Psoas muscle (tissue), 7 donors: ENCODE measurements at regions not wholly inside any gene's neighbourhood (a gene's known extent, or its start where the extent isn't known, plus 50 kb on each side); places are given as distances from the start of the nearest gene placed in this dataset.
"Not testable (repeated sequence)": the region's sequence is repeated elsewhere in the genome, so short reads cannot be mapped to it uniquely, and the experiment has no call there.

Experiments used
- ATAC-seq, 4 donors: fragments of 200-7000 bp; cut with Tn5 transposase; one replicate each; pipeline ENCODE4 v1.9.1; 2020; ENCODE audit warnings: moderate library complexity in 3 of 4, mild to moderate bottlenecking in 2 of 4
- DNase-seq, 2 donors: peaks; one replicate each; pipeline ENCODE4 v3.0.0-alpha.2; 2020
- H3K27ac ChIP-seq: fragments of 200-600 bp; one replicate; pipeline ENCODE4 v1.8.0; 2022
- H3K27me3 ChIP-seq, 3 donors: fragments of 200-600 bp in 1 of 3; one replicate each; pipeline versions ENCODE4 v1.6.1 to v1.8.0; 2013 to 2022; ENCODE audit warnings: low read length in 2 of 3, mild to moderate bottlenecking in 2 of 3, moderate library complexity in 1 of 3; ENCODE audit not compliant: insufficient read depth in 3 of 3
- H3K36me3 ChIP-seq, 2 donors: fragments of 200-600 bp in 1 of 2; one replicate each; pipeline versions ENCODE4 v1.6.1 to v1.8.0; 2013 to 2022; ENCODE audit warnings: low read depth in 1 of 2, mild to moderate bottlenecking in 1 of 2, moderate library complexity in 1 of 2; ENCODE audit not compliant: insufficient read depth in 1 of 2
- H3K4me1 ChIP-seq: fragments of 200-600 bp; one replicate; pipeline ENCODE4 v1.8.0; 2022
- H3K4me3 ChIP-seq: fragments of 200-600 bp; one replicate; pipeline ENCODE4 v1.8.0; 2022; ENCODE audit warnings: mild to moderate bottlenecking
- H3K9me3 ChIP-seq: fragments of 200-600 bp; one replicate; pipeline ENCODE4 v1.8.0; 2022
- WGBS, 3 donors: extraction: QIAGEN DNeasy Blood & Tissue Kit; methylation state at CpG; one replicate each; pipeline versions ENCODE4 v1.1.6 to v1.1.7; 2013; 5-methylcytosine and 5-hydroxymethylcytosine counted together
- intact Hi-C, 2 donors: fragments of 100-400 bp; cut with DNase I; formaldehyde crosslinking; loops; one replicate each; pipeline versions ENCODE4 v1.11.0 to v1.14.2; 2022
- TF ChIP-seq, protein P1 (sequence below): fragments of 200-600 bp; IDR thresholded peaks from one replicate; pipeline ENCODE4 v1.8.0; 2022; ENCODE audit warnings: antibody characterized with exemption
- donor health status: healthy with polysubstance abuse.
- donor health status: DM: no; HTN: no; CAD: no; lungs with moderate emphysema.
- donor health status: Bipolar disorder and iron deficiency.
- donor health status: healthy.
- donor health status: DM: yes; HTN: yes; CAD: no.
- donor health status: DM: no; HTN: no; CAD: no.
- donor health status: DM: yes; HTN: yes; CAD: no.

- DNase-seq = peak; percentile 53 to 67
- Histone ChIP-seq H3K4me1 (peaks cover 9% of the 10 kb centered on the region), H3K27me3 (no peaks in the 10 kb centered on the region), H3K36me3 (no peaks in the 10 kb centered on the region), H3K4me3 (no peak overlapping the region), H3K9me3 (no peaks in the 10 kb centered on the region), H3K27ac (no peak overlapping the region)
- intact Hi-C loops = no loop called here
- peak in 2 of 4 donors; percentile 70 to 84 for ATAC-seq
- 22 to 30% (median 27%) methylated on average over 3 of the region's 3 CpGs for WGBS, 3 donors
- TF ChIP-seq, protein P1, sequence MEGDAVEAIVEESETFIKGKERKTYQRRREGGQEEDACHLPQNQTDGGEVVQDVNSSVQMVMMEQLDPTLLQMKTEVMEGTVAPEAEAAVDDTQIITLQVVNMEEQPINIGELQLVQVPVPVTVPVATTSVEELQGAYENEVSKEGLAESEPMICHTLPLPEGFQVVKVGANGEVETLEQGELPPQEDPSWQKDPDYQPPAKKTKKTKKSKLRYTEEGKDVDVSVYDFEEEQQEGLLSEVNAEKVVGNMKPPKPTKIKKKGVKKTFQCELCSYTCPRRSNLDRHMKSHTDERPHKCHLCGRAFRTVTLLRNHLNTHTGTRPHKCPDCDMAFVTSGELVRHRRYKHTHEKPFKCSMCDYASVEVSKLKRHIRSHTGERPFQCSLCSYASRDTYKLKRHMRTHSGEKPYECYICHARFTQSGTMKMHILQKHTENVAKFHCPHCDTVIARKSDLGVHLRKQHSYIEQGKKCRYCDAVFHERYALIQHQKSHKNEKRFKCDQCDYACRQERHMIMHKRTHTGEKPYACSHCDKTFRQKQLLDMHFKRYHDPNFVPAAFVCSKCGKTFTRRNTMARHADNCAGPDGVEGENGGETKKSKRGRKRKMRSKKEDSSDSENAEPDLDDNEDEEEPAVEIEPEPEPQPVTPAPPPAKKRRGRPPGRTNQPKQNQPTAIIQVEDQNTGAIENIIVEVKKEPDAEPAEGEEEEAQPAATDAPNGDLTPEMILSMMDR = no peak
Observed at GRCh38 chr5:124512236-124512635, 234.2 kb downstream of the ZNF608 start.

- peaks cover 9% of the 10 kb centered on the region for H3K4me1 ChIP-seq
- intact Hi-C loops = no loop called here
- no peaks in the 10 kb centered on the region for H3K9me3 ChIP-seq
- no peak overlapping the region for H3K4me3 ChIP-seq
- no peak overlapping the region for H3K27ac ChIP-seq
- no peaks in the 10 kb centered on the region for H3K36me3 ChIP-seq
- no peaks in the 10 kb centered on the region for H3K27me3 ChIP-seq
- DNase-seq (no peak), ATAC-seq (peak in 1 of 4 donors; percentile 7)
- TF ChIP-seq, protein P1 = no peak
Observed at GRCh38 chr5:124511791-124512190, 234.6 kb downstream of the ZNF608 start.

- no peak for ATAC-seq
- TF ChIP-seq, protein P1 = no peak
- WGBS, 3 donors = 93 to 98% (median 98%) methylated on average over 2 of the region's 2 CpGs
- H3K27ac ChIP-seq = no peak overlapping the region
- no peak for DNase-seq
- no peaks in the 10 kb centered on the region for H3K27me3 ChIP-seq
- H3K4me1 ChIP-seq = no peaks in the 10 kb centered on the region
- no peaks in the 10 kb centered on the region for H3K9me3 ChIP-seq
- H3K36me3 ChIP-seq = no peaks in the 10 kb centered on the region
- no peak overlapping the region for H3K4me3 ChIP-seq
- intact Hi-C loops = no loop called here
Observed at GRCh38 chr5:124507688-124508087, 238.8 kb downstream of the ZNF608 start.

DNA sequence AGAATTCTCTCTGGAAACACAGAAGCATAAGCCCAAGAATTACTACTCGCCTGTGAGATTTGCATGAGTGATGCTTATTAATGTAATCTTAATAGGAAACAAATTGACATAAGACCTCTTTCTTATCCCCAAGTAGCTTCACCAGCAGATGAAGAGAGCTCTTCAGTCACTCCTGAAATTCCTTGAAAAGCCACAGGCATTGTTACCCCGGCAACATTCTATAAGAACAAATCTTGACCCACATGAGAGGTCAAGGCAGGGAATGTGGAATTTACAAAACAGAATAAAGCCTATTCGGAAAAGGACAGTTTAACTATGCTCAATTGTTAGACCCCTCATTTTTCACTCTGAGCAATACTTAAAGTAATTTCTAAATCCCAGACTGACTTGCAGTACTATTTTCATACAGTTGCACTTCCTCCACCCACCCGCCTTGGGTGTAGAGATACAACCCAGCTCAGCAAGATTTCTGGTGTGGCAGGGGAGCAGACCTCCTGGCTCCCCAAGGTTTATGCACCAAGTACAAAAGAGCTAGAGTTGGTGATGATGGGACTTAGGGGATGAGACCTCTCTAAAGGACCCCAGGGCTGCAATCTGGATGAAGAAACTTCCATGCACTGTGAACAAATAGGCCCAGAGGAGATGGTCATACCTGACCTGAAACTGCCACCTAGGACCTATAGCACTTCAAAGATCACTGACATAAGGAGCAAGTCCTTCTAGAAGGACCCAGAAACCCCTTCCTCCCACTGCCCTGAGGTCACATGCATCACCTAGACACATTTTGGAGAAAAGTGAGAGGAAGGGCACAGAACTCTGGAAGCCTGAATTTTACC lies 242.1 kb downstream of the ZNF608 start:
- 86 to 95% (median 89%) methylated on average over 4 of the region's 4 CpGs for WGBS, 3 donors
- no peaks in the 10 kb centered on the region for H3K9me3 ChIP-seq
- H3K36me3 ChIP-seq = no peaks in the 10 kb centered on the region
- H3K4me1 ChIP-seq = no peaks in the 10 kb centered on the region
- no peak for ATAC-seq
- H3K27me3 ChIP-seq = no peaks in the 10 kb centered on the region
- H3K4me3 ChIP-seq = no peak overlapping the region
- H3K27ac ChIP-seq = no peak overlapping the region
- no peak for DNase-seq
- intact Hi-C loops = no loop called here
- TF ChIP-seq, protein P1 = no peak

DNA sequence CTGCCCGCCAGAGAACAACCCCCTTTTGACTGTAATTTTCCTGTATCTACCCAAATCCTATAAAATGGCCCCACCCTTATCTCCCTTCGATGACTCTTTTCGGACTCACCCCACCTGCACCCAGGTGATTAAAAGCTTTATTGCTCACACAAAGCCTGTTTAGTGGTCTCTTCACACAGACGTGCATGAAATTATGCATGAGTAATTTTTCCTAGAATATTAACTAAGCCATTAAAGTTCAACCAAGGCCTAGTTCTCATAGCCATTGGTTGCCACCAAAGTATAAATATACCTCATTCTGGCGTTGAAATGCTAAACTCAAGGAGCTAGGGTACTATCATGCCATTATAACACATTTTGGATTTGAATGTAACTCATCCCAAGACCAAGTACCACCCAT lies 243.9 kb downstream of the ZNF608 start:
- no peaks in the 10 kb centered on the region for H3K4me1 ChIP-seq
- no peak for DNase-seq
- no peak overlapping the region for H3K4me3 ChIP-seq
- no peak overlapping the region for H3K27ac ChIP-seq
- no peaks in the 10 kb centered on the region for H3K36me3 ChIP-seq
- intact Hi-C loops = no loop called here
- ATAC-seq = no peak
- no peaks in the 10 kb centered on the region for H3K9me3 ChIP-seq
- TF ChIP-seq, protein P1 = no peak
- WGBS, 3 donors = 84 to 96% (median 93%) methylated on average over 4 to 5 of the region's 5 CpGs
- H3K27me3 ChIP-seq = no peaks in the 10 kb centered on the region

DNA sequence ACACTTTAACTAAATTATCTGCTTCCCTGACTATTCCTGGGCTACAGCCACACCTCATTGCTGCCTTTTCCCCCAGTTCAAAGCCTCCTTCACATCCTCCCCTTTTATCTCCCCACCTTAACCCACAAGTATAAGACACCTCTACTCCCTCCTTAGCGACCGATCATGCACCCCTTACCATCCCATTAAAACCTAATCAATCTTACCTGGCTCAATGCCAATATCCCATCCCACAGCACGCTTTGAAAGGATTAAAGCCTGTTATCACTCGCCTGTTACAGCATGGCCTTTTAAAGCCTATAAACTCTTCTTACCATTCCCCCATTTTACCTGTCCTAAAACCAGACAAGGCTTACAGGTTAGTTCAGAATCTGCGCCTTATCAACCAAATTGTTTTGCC lies 246.6 kb downstream of the ZNF608 start:
- 72 to 92% (median 87%) methylated on average over 4 of the region's 5 CpGs for WGBS, 3 donors
- intact Hi-C loops, H3K9me3 ChIP-seq, H3K4me3 ChIP-seq, H3K36me3 ChIP-seq, H3K4me1 ChIP-seq, DNase-seq, ATAC-seq, H3K27me3 ChIP-seq, H3K27ac ChIP-seq: not testable (repeated sequence)

GRCh38 chr5:124496968-124497367 lies 249.5 kb downstream of the ZNF608 start:
- H3K36me3 ChIP-seq, H3K27me3 ChIP-seq, H3K4me3 ChIP-seq, ATAC-seq, DNase-seq, H3K27ac ChIP-seq, intact Hi-C loops, H3K9me3 ChIP-seq, H3K4me1 ChIP-seq: not testable (repeated sequence)
- WGBS, 3 donors = 75 to 88% (median 83%) methylated on average over 4 of the region's 4 CpGs
